ENCODE measurements at regions not wholly inside any gene's neighbourhood (a gene's known extent, or its start where the extent isn't known, plus 50 kb on each side); places are given as distances from the start of the nearest gene placed in this dataset.

- TF ChIP-seq PREB (CRISPR knock-in tag; IDR thresholded peaks at IDR 0.05; ENCODE audit: borderline replicate concordance) (no peak), ZNF138 (CRISPR knock-in tag; conservative IDR thresholded peaks at IDR 0.05) (no peak)
These were observed 189.0 kb upstream of the MCTP2 start (continued) for GRCh38 chr15:94042180-94042928.

GRCh38 chr15:94041746-94042145 is 189.6 kb upstream of the MCTP2 start:
- Mint-ChIP-seq H3K27me3 (ENCODE audit: low read depth) (no peaks in the 10 kb centered on the region), H3K4me3 (no peak overlapping the region), H3K36me3 (no peaks in the 10 kb centered on the region), H3K4me1 (no peaks in the 10 kb centered on the region), H3K9me3 (peaks cover 30% of the 10 kb centered on the region), H3K27ac (no peak overlapping the region)
- DNase-seq (ENCODE audit: low spot score) (no peak), ATAC-seq (no peak)
- ChIA-PET POLR2A (no interaction called here), CTCF (no interaction called here)
- TF ChIP-seq ELF4 (CRISPR knock-in tag; IDR thresholded peaks at IDR 0.05; ENCODE audit: low read depth) (no peak), PRDM15 (CRISPR knock-in tag; IDR thresholded peaks at IDR 0.05) (no peak), ZSCAN18 (CRISPR knock-in tag; IDR thresholded peaks at IDR 0.05) (no peak), GABPB1 (CRISPR knock-in tag; IDR thresholded peaks at IDR 0.05) (no peak), NFE2L1 (CRISPR knock-in tag; IDR thresholded peaks at IDR 0.05) (no peak), MLX (CRISPR knock-in tag; IDR thresholded peaks at IDR 0.05) (no peak), ZMAT4 (CRISPR knock-in tag; IDR thresholded peaks at IDR 0.05) (no peak), GTF2I (CRISPR knock-in tag; conservative IDR thresholded peaks at IDR 0.05) (no peak), AFF4 (CRISPR knock-in tag; IDR thresholded peaks at IDR 0.05; ENCODE audit: borderline replicate concordance) (no peak), CREB1 (CRISPR knock-in tag; IDR thresholded peaks at IDR 0.05) (no peak), MXD4 (CRISPR knock-in tag; IDR thresholded peaks at IDR 0.05; ENCODE audit: borderline replicate concordance) (no peak), ZNF317 (CRISPR knock-in tag; IDR thresholded peaks at IDR 0.05; ENCODE audit: borderline replicate concordance, low read depth) (no peak), E2F4 (CRISPR knock-in tag; IDR thresholded peaks at IDR 0.05; ENCODE audit: borderline replicate concordance, low read depth) (no peak), USF1 (CRISPR knock-in tag; IDR thresholded peaks at IDR 0.05) (no peak), GRHL2 (CRISPR knock-in tag; IDR thresholded peaks at IDR 0.05; ENCODE audit: insufficient replicate concordance, severe bottlenecking) (no peak)
